ENCODE measurements at regions not wholly inside any gene's neighbourhood (a gene's known extent, or its start where the extent isn't known, plus 50 kb on each side); places are given as distances from the start of the nearest gene placed in this dataset.

DNA sequence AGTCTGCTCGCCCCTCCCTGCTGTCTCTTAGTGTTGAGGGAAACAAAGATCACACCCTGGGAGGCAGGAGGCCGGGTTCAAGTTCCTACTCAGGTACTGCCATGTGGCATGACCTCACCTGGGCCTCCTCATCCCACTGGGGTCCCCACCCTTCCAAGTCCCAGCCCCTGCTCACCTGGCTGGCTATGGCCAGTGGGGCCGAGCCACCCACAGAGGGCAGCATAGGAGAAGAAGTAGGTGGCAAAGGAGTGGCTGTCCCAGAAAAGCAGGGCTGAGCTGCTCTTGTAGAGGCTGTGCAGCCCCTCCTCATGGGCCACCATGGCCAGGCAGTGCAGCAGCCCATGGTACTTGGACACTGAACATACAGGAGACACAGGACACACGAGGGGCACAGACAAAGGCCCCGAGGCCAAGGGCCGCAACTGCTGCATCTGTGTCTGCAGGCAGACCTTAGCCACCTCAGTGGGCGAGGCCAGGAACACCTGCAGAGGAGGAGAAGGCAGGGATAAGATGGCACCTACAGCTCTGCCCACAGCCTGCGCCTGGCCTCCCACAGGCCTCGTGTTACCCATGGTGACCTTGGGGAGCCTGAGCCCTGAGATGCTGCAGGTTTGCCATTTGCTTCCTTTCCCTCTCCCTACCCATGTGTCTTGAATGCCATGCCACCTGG, 50.6 kb upstream of the MPEG1 start:
- TF ChIP-seq SNAI2 (CRISPR knock-in tag; IDR thresholded peaks at IDR 0.05) (no peak), ZNF70 (CRISPR knock-in tag; IDR thresholded peaks at IDR 0.05) (no peak), ZFP3 (CRISPR knock-in tag; IDR thresholded peaks at IDR 0.05) (no peak), TCF4 (CRISPR knock-in tag; IDR thresholded peaks at IDR 0.05; ENCODE audit: borderline replicate concordance) (no peak), CSDC2 (CRISPR knock-in tag; IDR thresholded peaks at IDR 0.05) (no peak), OSR1 (CRISPR knock-in tag; IDR thresholded peaks at IDR 0.05) (no peak), ZNF8 (CRISPR knock-in tag; IDR thresholded peaks at IDR 0.05) (no peak), ARNTL (CRISPR knock-in tag; IDR thresholded peaks at IDR 0.05; ENCODE audit: borderline replicate concordance, low read depth) (no peak), ZNF565 (CRISPR knock-in tag; conservative IDR thresholded peaks at IDR 0.05; ENCODE audit: low read depth) (no peak), RARB (CRISPR knock-in tag; IDR thresholded peaks at IDR 0.05) (no peak)
- TF ChIP-seq, protein P1, sequence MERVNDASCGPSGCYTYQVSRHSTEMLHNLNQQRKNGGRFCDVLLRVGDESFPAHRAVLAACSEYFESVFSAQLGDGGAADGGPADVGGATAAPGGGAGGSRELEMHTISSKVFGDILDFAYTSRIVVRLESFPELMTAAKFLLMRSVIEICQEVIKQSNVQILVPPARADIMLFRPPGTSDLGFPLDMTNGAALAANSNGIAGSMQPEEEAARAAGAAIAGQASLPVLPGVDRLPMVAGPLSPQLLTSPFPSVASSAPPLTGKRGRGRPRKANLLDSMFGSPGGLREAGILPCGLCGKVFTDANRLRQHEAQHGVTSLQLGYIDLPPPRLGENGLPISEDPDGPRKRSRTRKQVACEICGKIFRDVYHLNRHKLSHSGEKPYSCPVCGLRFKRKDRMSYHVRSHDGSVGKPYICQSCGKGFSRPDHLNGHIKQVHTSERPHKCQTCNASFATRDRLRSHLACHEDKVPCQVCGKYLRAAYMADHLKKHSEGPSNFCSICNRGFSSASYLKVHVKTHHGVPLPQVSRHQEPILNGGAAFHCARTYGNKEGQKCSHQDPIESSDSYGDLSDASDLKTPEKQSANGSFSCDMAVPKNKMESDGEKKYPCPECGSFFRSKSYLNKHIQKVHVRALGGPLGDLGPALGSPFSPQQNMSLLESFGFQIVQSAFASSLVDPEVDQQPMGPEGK (CRISPR knock-in tag; IDR thresholded peaks at IDR 0.05; ENCODE audit: borderline replicate concordance) = no peak
